ENCODE measurements at regions not wholly inside any gene's neighbourhood (a gene's known extent, or its start where the extent isn't known, plus 50 kb on each side); places are given as distances from the start of the nearest gene placed in this dataset.
A peak's percentile ranks its signal among the peaks of the same experiment; 100 is the strongest.

- ChIA-PET CTCF (no interaction called here), POLR2A (ENCODE audit: low non-redundant PET) (no interaction called here)
- H3K4me1 ChIP-seq (ENCODE audit: insufficient read depth, low read length, poor library complexity, severe bottlenecking): no peaks in the 10 kb centered on the region
- H3K4me3 ChIP-seq (ENCODE audit: low read depth, low read length, poor library complexity, severe bottlenecking): no peak overlapping the region
- intact Hi-C loops (cut with micrococcal nuclease; ENCODE audit: unreplicated experiment): no loop called here
- no peaks in the 10 kb centered on the region for H3K36me3 ChIP-seq (ENCODE audit: insufficient read depth, low read length, poor library complexity, severe bottlenecking)
- TF ChIP-seq CTCF (conservative IDR thresholded peaks at IDR 0.05; ENCODE audit: low read depth, low read length) (no peak), EZH2 (IDR thresholded peaks at IDR 0.05; ENCODE audit: borderline replicate concordance, low read depth, low read length, poor library complexity, severe bottlenecking) (no peak)
- no peak for DNase-seq (ENCODE audit: low spot score)
- no peaks in the 10 kb centered on the region for H3K27me3 ChIP-seq (replicated peaks; ENCODE audit: insufficient read depth, low read depth, low read length, poor library complexity)
- no TSS peak for BruUV-seq (replicated peaks)
- H3K9me3 ChIP-seq (ENCODE audit: low read depth, low read length, poor library complexity, severe bottlenecking): no peaks in the 10 kb centered on the region
- H3K27ac ChIP-seq (ENCODE audit: low read depth, low read length, poor library complexity, severe bottlenecking): no peak overlapping the region
Measured at GRCh38 chr12:74108729-74109128, 428.9 kb upstream of the ATXN7L3B start.

- DNase-seq (ENCODE audit: low spot score): peak; percentile 51
- H3K4me1 ChIP-seq (ENCODE audit: insufficient read depth, low read length, poor library complexity, severe bottlenecking): no peaks in the 10 kb centered on the region
- BruUV-seq (replicated peaks): no TSS peak
- POLR2A ChIA-PET (ENCODE audit: low non-redundant PET): no interaction called here
- H3K4me3 ChIP-seq (ENCODE audit: low read depth, low read length, poor library complexity, severe bottlenecking): no peak overlapping the region
- no peaks in the 10 kb centered on the region for H3K27me3 ChIP-seq (replicated peaks; ENCODE audit: insufficient read depth, low read depth, low read length, poor library complexity)
- H3K9me3 ChIP-seq (ENCODE audit: low read depth, low read length, poor library complexity, severe bottlenecking): no peaks in the 10 kb centered on the region
- intact Hi-C loops (cut with micrococcal nuclease; ENCODE audit: unreplicated experiment): loop anchor here (5.0 to 10.0 kb wide), 3 partner anchors 205 to 533 kb away; no protein-coding TSS in a partner anchor
- TF ChIP-seq CTCF (conservative IDR thresholded peaks at IDR 0.05; ENCODE audit: low read depth, low read length) (peak; percentile 63), EZH2 (IDR thresholded peaks at IDR 0.05; ENCODE audit: borderline replicate concordance, low read depth, low read length, poor library complexity, severe bottlenecking) (no peak)
- no peak overlapping the region for H3K27ac ChIP-seq (ENCODE audit: low read depth, low read length, poor library complexity, severe bottlenecking)
- CTCF ChIA-PET: no interaction called here
- H3K36me3 ChIP-seq (ENCODE audit: insufficient read depth, low read length, poor library complexity, severe bottlenecking): no peaks in the 10 kb centered on the region
Measured at GRCh38 chr12:74111688-74112360, 425.8 kb upstream of the ATXN7L3B start.

- no peak overlapping the region for H3K27ac ChIP-seq (ENCODE audit: low read depth, low read length, poor library complexity, severe bottlenecking)
- ChIA-PET CTCF (no interaction called here), POLR2A (ENCODE audit: low non-redundant PET) (no interaction called here)
- TF ChIP-seq CTCF (conservative IDR thresholded peaks at IDR 0.05; ENCODE audit: low read depth, low read length): no peak
- no peak for TF ChIP-seq EZH2 (IDR thresholded peaks at IDR 0.05; ENCODE audit: borderline replicate concordance, low read depth, low read length, poor library complexity, severe bottlenecking)
- intact Hi-C loops (cut with micrococcal nuclease; ENCODE audit: unreplicated experiment): loop anchor here (10.0 kb wide), 1 partner anchor 525 kb away; no protein-coding TSS in a partner anchor
- BruUV-seq (replicated peaks): no TSS peak
- H3K27me3 ChIP-seq (replicated peaks; ENCODE audit: insufficient read depth, low read depth, low read length, poor library complexity): no peaks in the 10 kb centered on the region
- H3K4me3 ChIP-seq (ENCODE audit: low read depth, low read length, poor library complexity, severe bottlenecking): no peak overlapping the region
- no peaks in the 10 kb centered on the region for H3K36me3 ChIP-seq (ENCODE audit: insufficient read depth, low read length, poor library complexity, severe bottlenecking)
- H3K4me1 ChIP-seq (ENCODE audit: insufficient read depth, low read length, poor library complexity, severe bottlenecking): no peaks in the 10 kb centered on the region
- no peaks in the 10 kb centered on the region for H3K9me3 ChIP-seq (ENCODE audit: low read depth, low read length, poor library complexity, severe bottlenecking)
- DNase-seq (ENCODE audit: low spot score): no peak
Measured at GRCh38 chr12:74119811-74120362, 417.7 kb upstream of the ATXN7L3B start.

Data from A673 (cell line).